Activated CD4-positive, alpha-beta memory T cell treated with anti-CD3 and anti-CD28 coated beads, Interleukin-2, amount 10 ng/mL, durations not matched to agents 7 days and 5 days (primary cell): ENCODE measurements at regions not wholly inside any gene's neighbourhood (a gene's known extent, or its start where the extent isn't known, plus 50 kb on each side); places are given as distances from the start of the nearest gene placed in this dataset.
"Not testable (repeated sequence)": the region's sequence is repeated elsewhere in the genome, so short reads cannot be mapped to it uniquely, and the experiment has no call there.

Source experiments
- CTCF ChIA-PET: fragments of 350-600 bp; sonication (Branson Sonifier 250); formaldehyde crosslinking; loops from one replicate; lab custom pipeline; 2021; ENCODE audit warnings: antibody characterized with exemption, inconsistent platforms; lab: Charles Lee
- POLR2A ChIA-PET: fragments of 350-600 bp; sonication (Branson Sonifier 250); formaldehyde crosslinking; loops from one replicate; lab custom pipeline; 2021; ENCODE audit warnings: antibody characterized with exemption; lab: Charles Lee
- DNase-seq: peaks from one replicate; pipeline ENCODE4 v3.0.0-alpha.2; 2020
- H3K27ac Mint-ChIP-seq: one replicate; pipeline ENCODE4 v1.8.0; 2021; ENCODE audit warnings: mild to moderate bottlenecking, mixed read lengths
- H3K27me3 Mint-ChIP-seq: one replicate; pipeline ENCODE4 v1.8.0; 2021; ENCODE audit warnings: mixed read lengths
- H3K36me3 Mint-ChIP-seq: one replicate; pipeline ENCODE4 v1.8.0; 2021; ENCODE audit warnings: low read depth, mixed read lengths
- H3K4me1 Mint-ChIP-seq: one replicate; pipeline ENCODE4 v1.8.0; 2021; ENCODE audit warnings: mixed read lengths
- H3K4me3 Mint-ChIP-seq: one replicate; pipeline ENCODE4 v1.8.0; 2021; ENCODE audit warnings: mild to moderate bottlenecking, mixed read lengths
- H3K9me3 Mint-ChIP-seq: one replicate; pipeline ENCODE4 v1.8.0; 2021; ENCODE audit warnings: mixed read lengths

- H3K4me3 Mint-ChIP-seq, H3K36me3 Mint-ChIP-seq, H3K4me1 Mint-ChIP-seq, H3K27me3 Mint-ChIP-seq, DNase-seq, H3K9me3 Mint-ChIP-seq, CTCF ChIA-PET, H3K27ac Mint-ChIP-seq, POLR2A ChIA-PET: not testable (repeated sequence)
Observed at GRCh38 chr17:30666838-30667656, 157.4 kb downstream of the CRLF3 start.

DNA sequence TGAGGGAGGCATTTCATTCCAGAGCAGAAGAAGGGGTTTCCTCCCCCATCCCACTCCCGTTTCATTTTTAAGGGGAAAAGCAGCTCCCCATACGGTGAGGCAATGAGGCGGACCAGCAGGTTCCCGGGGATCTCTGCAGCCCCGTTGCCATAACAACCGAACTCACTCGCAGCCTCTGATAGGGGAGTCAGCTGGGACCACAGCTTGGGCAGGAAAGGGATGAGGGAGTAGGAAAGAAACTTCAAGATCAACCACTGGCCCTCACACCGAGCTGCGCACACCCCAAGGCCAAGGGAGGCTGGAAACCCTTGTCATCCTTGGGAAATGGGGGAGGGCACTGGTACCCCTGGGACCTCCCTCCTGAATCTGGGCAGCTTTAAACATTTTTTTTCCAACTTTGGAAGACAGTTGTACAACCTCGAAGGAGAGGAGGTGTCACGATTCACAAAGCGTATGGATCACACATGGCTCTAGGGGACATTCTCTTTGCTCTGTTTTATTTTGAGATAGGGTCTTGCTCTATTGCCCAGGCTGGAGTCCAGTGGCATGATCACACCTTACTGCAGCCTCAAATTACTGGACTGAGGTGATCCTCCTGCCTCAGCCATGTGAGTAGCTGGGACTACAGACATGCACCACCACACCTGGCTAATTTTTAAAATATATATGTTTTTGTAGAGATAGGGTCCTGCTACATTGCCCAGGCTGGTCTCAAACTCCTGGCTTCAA lies 160.6 kb downstream of the CRLF3 start:
- H3K36me3 Mint-ChIP-seq, H3K9me3 Mint-ChIP-seq, H3K27me3 Mint-ChIP-seq, CTCF ChIA-PET, H3K4me3 Mint-ChIP-seq, H3K27ac Mint-ChIP-seq, POLR2A ChIA-PET, H3K4me1 Mint-ChIP-seq, DNase-seq: not testable (repeated sequence)

DNA sequence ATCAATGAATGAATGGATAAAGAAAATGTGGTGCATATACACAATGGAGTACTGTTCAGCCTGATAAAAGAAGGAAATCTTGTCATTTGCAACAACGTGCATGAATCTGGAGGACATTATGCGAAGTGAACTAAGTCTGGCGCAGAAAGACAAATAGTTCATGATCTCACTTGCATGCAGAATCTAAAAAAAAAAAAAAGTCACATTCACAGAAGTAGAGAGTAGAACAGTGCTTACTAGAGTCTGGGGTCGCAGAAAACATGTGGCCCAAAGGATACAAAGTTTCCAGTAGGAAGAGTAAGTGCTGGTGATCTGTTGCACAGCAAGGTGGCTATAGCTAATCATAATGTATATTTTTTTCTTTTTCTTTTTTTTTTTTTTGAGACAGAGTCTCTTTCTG lies 167.3 kb downstream of the CRLF3 start:
- CTCF ChIA-PET, DNase-seq, H3K27ac Mint-ChIP-seq, H3K27me3 Mint-ChIP-seq, H3K36me3 Mint-ChIP-seq, POLR2A ChIA-PET, H3K4me3 Mint-ChIP-seq, H3K4me1 Mint-ChIP-seq, H3K9me3 Mint-ChIP-seq: not testable (repeated sequence)

DNA sequence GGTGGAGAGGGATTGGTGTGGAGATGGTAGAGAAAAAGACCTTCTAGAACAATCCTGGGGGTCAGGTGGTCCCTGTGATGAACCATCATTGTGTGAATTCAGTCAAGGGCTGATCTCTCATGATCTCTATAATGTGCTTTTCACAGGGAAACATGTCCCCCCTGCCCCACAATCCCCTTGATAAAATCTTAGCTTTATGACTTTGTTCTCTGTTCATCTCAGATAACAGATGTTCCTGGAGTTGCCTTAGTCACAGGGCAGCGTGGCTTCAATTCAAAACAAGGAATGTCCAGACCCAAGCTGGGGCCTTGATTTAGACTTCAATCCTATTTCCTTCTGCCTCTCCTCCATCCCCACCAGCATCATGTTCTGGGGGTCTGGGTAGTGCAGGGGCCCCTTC lies 171.5 kb downstream of the CRLF3 start:
- H3K9me3 Mint-ChIP-seq, H3K4me1 Mint-ChIP-seq, H3K4me3 Mint-ChIP-seq, DNase-seq, POLR2A ChIA-PET, H3K27ac Mint-ChIP-seq, H3K36me3 Mint-ChIP-seq, H3K27me3 Mint-ChIP-seq, CTCF ChIA-PET: not testable (repeated sequence)

DNA sequence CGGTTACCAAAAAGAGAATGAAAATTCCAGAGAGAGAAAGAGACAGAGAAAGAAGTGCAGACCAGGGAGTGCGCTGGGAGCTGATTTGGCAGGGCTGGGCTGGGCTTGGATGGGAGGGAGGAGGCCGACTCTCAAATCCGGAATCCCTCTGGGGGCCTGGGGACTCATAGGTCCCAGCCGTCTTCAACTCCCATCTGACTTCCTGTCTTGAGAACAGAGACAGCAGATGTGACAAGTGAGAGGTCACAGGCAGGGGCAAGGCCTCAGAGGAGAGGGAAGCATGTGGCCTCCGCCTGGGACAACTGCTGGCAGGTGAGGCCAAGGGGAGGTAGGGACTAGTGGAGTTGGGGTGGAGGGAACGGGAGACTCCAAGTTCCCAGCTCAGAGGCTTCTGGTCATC lies 172.9 kb downstream of the GOSR1 start:
- H3K27me3 Mint-ChIP-seq, H3K27ac Mint-ChIP-seq, POLR2A ChIA-PET, H3K4me1 Mint-ChIP-seq, H3K36me3 Mint-ChIP-seq, DNase-seq, H3K9me3 Mint-ChIP-seq, CTCF ChIA-PET, H3K4me3 Mint-ChIP-seq: not testable (repeated sequence)

DNA sequence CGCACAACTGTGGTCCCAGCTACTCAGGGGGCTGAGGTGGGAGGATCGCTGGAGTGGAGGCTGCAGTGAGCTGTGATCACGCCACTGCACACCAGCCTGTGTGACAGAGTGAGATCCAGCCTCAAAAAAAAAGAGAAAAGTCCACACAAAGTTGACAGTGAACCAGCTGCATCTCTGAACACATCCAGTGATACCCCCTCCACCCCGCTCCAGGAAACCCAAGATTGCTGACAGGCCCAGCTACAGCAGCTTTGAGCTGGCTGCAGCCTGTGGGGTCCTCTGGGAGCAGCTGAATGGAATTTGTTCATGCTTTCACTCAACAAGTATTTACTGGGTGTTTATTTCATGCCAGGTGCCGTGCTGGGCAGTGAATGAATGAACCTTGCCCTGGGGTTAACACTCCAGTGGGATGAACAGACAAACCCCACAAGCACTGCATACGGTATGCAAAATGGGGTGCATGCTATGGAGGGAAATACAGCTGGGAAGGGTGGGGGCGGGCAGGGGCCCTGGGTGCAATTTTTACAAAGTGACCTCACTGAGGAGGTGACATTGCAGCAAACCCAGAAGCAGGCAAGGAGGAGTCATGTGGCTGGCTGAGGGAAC lies 170.9 kb downstream of the GOSR1 start:
- H3K4me1 Mint-ChIP-seq, POLR2A ChIA-PET, DNase-seq, H3K9me3 Mint-ChIP-seq, H3K27me3 Mint-ChIP-seq, CTCF ChIA-PET, H3K4me3 Mint-ChIP-seq, H3K36me3 Mint-ChIP-seq, H3K27ac Mint-ChIP-seq: not testable (repeated sequence)

DNA sequence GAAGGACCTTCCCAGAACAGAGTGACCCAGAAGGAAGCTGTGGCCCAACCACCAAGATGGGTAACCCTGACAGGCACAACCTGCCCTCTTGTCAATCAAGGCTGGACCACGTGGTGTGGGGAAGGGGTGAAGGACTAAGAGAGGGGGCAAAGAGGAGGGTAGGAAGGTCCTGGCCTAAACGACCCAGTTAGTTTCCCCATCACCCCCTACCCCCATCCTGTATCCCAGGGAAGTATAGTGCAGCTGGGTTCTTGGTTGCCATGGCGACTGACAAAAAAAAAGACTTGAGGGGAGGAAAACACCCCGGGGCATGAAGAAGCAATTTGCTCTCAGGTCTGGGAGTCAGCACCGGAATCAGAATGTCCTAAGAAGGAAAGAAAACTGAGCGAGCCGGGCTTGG lies 168.7 kb downstream of the GOSR1 start:
- DNase-seq, POLR2A ChIA-PET, H3K4me1 Mint-ChIP-seq, CTCF ChIA-PET, H3K27me3 Mint-ChIP-seq, H3K36me3 Mint-ChIP-seq, H3K27ac Mint-ChIP-seq, H3K9me3 Mint-ChIP-seq, H3K4me3 Mint-ChIP-seq: not testable (repeated sequence)

DNA sequence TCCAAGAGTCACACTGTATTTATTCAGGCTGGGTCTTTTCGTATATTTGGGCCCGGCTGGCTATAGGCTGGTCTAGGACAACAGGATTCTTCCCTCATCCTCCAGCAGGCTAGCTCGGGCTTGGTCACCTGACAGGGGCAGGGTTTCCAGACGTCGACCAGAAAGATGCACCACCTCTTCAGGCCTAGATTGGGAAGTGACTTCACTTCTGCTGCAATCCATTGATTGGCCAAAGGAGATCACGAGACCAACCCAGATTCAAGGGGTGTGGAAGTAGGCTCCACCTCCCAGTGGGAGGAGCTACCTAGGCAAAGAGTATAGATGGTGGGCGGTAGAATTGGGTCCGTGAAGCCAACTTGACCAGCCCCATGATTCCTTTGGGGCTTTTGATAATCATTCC lies 167.5 kb downstream of the GOSR1 start:
- H3K27me3 Mint-ChIP-seq, CTCF ChIA-PET, H3K4me3 Mint-ChIP-seq, POLR2A ChIA-PET, DNase-seq, H3K27ac Mint-ChIP-seq, H3K36me3 Mint-ChIP-seq, H3K9me3 Mint-ChIP-seq, H3K4me1 Mint-ChIP-seq: not testable (repeated sequence)

DNA sequence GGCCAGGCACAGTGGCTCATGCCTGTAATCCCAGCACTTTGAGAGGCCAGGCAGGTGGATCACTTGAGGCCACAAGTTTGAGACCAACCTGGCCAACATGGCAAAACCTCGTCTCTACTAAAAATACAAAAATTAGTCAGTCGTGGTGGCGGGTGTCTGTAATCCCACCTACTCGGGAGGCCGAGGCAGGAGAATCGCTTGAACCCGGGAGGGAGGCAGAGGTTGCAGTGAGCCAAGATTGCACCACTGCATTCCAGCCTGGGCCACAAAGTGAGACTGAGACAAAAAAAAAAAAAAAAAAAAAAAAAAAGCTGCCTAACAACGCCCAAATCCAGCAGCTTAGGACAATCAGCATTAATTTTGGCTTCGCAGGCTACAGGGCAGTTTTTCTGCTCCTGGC lies 167.1 kb downstream of the GOSR1 start:
- H3K36me3 Mint-ChIP-seq, DNase-seq, H3K4me1 Mint-ChIP-seq, POLR2A ChIA-PET, H3K27me3 Mint-ChIP-seq, H3K9me3 Mint-ChIP-seq, H3K4me3 Mint-ChIP-seq, H3K27ac Mint-ChIP-seq: not testable (repeated sequence)
- CTCF ChIA-PET: interaction anchor here (0.7 kb wide), 1 partner anchor 52 kb away, joined by 4 read pairs; no protein-coding TSS in a partner anchor

DNA sequence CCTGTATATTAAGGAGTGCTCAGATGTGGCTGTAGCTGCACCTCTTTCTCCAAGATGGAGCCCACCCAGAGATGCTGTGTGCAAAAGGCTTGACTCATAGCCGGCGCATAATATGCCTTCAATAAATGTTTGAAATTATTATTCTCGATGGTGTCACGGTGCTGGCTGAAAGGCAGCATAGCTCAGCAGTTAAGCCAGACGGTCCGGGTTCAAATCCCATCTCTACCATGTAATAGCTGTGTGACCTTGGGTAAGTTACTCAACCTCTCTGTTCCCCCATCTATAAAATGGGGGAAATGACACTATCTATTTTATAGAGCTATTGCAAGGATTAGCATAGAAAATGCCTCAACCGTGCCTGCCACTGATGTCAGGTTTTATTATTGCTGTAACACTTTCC lies 164.2 kb downstream of the GOSR1 start:
- CTCF ChIA-PET, H3K4me3 Mint-ChIP-seq, POLR2A ChIA-PET: not testable (repeated sequence)

GRCh38 chr17:30639391-30639790 lies 162.2 kb downstream of the GOSR1 start:
- POLR2A ChIA-PET, H3K27ac Mint-ChIP-seq, H3K4me3 Mint-ChIP-seq, H3K4me1 Mint-ChIP-seq, H3K9me3 Mint-ChIP-seq, H3K27me3 Mint-ChIP-seq, H3K36me3 Mint-ChIP-seq, CTCF ChIA-PET, DNase-seq: not testable (repeated sequence)

More for the DNA sequence above, 164.2 kb downstream of the GOSR1 start:
- not testable (repeated sequence) for H3K9me3 Mint-ChIP-seq, H3K27me3 Mint-ChIP-seq, H3K4me1 Mint-ChIP-seq, H3K27ac Mint-ChIP-seq, DNase-seq, H3K36me3 Mint-ChIP-seq

DNA sequence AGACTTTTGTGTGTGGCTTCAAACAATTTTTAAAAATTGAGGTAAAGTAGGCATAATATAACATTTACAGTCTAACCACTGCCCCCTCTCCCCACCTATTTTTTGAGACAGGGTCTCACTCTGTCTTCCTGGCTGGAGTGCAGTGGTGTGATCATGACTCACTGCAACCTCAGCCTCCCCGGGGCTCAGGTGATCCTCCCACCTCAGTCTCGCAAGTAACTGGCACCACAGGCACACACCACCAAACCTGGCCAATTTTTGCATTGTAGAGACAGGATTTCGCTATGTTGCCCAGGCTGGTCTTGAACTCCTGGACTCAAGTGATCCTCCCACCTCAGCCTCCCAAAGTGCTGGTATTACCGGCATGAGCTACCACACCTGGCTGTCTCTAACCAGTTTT lies 161.8 kb downstream of the GOSR1 start:
- H3K27me3 Mint-ChIP-seq, H3K36me3 Mint-ChIP-seq, H3K4me3 Mint-ChIP-seq, H3K27ac Mint-ChIP-seq, POLR2A ChIA-PET, CTCF ChIA-PET, H3K4me1 Mint-ChIP-seq, H3K9me3 Mint-ChIP-seq, DNase-seq: not testable (repeated sequence)

DNA sequence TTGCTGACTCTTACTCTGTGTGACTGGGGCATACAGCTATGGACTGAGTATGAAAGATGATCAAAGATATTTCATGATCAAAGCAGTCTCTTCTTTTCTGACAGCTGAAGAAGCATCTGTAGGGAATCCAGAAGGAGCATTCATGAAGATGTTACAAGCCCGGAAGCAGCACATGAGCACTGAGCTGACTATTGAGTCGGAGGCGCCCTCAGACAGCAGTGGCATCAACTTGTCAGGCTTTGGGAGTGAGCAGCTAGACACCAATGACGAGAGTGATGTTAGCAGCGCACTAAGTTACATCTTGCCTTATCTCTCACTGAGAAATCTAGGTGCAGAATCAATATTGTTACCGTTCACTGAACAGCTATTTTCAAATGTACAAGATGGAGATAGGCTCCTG lies 154.4 kb downstream of the GOSR1 start:
- DNase-seq, H3K4me3 Mint-ChIP-seq, H3K27me3 Mint-ChIP-seq, POLR2A ChIA-PET, CTCF ChIA-PET, H3K36me3 Mint-ChIP-seq, H3K9me3 Mint-ChIP-seq, H3K4me1 Mint-ChIP-seq, H3K27ac Mint-ChIP-seq: not testable (repeated sequence)
